PC-9 (cell line): ENCODE measurements at regions not wholly inside any gene's neighbourhood (a gene's known extent, or its start where the extent isn't known, plus 50 kb on each side); places are given as distances from the start of the nearest gene placed in this dataset.

Source experiments
- EZH2 ChIP-seq: fragments of 200-600 bp; sonication (generic); IDR thresholded peaks from 2 replicates; pipeline ENCODE4 v1.8.0; 2017; ENCODE audit warnings: antibody characterized with exemption, low read depth
- TF ChIP-seq, protein P1 (sequence below): fragments of 200-600 bp; sonication (generic); conservative IDR thresholded peaks from 2 replicates; pipeline ENCODE4 v1.6.1; 2017; ENCODE audit warnings: mixed run types, antibody characterized with exemption, mild to moderate bottlenecking, moderate library complexity

DNA sequence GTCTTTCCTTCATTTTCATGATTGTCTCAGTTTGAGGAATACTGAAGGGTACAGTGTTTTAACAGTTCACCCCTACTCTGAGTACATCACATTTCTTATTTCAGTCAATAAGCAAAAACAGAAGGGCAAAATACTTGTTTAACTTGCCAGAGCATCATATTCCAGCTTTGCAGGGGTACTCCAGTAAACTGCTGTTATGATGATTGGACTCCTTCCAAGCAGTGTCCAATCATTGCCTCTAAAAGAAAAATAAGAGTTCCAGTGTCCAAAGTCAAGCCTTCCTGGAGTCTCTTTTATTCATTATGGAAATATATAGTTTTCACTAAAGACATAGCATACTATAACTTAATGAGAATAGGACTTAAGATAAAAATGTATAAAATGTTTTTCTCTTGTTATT, 105.1 kb downstream of the FANCF start:
- TF ChIP-seq, protein P1, sequence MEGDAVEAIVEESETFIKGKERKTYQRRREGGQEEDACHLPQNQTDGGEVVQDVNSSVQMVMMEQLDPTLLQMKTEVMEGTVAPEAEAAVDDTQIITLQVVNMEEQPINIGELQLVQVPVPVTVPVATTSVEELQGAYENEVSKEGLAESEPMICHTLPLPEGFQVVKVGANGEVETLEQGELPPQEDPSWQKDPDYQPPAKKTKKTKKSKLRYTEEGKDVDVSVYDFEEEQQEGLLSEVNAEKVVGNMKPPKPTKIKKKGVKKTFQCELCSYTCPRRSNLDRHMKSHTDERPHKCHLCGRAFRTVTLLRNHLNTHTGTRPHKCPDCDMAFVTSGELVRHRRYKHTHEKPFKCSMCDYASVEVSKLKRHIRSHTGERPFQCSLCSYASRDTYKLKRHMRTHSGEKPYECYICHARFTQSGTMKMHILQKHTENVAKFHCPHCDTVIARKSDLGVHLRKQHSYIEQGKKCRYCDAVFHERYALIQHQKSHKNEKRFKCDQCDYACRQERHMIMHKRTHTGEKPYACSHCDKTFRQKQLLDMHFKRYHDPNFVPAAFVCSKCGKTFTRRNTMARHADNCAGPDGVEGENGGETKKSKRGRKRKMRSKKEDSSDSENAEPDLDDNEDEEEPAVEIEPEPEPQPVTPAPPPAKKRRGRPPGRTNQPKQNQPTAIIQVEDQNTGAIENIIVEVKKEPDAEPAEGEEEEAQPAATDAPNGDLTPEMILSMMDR = no peak
- TF ChIP-seq EZH2 = no peak
